HAP-1 (cell line): ENCODE measurements at regions not wholly inside any gene's neighbourhood (a gene's known extent, or its start where the extent isn't known, plus 50 kb on each side); places are given as distances from the start of the nearest gene placed in this dataset.

Source experiments
- DNase-seq, 2 experiments: peaks; one replicate each; pipeline ENCODE4 v3.0.0-alpha.2; 2016 to 2020; ENCODE audit warnings: low spot score in 2 of 2
- H3K27me3 ChIP-seq: fragments of 250-450 bp; sonication (Bioruptor Pico); 2 replicates; pipeline ENCODE4 v1.5.1; 2020; ENCODE audit warnings: low read depth, mild to moderate bottlenecking, moderate library complexity
- H3K36me3 ChIP-seq: fragments of 250-450 bp; sonication (Bioruptor Pico); replicated peaks from 2 replicates; pipeline ENCODE4 v1.5.1; 2020; ENCODE audit warnings: mild to moderate bottlenecking
- H3K4me1 ChIP-seq: fragments of 250-450 bp; sonication (Bioruptor Pico); 2 replicates; pipeline ENCODE4 v1.5.1; 2020; ENCODE audit warnings: mild to moderate bottlenecking
- H3K4me3 ChIP-seq: fragments of 250-450 bp; sonication (Bioruptor Pico); 2 replicates; pipeline ENCODE4 v1.5.1; 2020; ENCODE audit warnings: mild to moderate bottlenecking, moderate library complexity
- H3K9me3 ChIP-seq: fragments of 250-450 bp; sonication (Bioruptor Pico); 2 replicates; pipeline ENCODE4 v1.5.1; 2020; ENCODE audit warnings: mild to moderate bottlenecking, moderate library complexity
- in situ Hi-C: fragments of 300-500 bp; cut with MboI; formaldehyde crosslinking; loops from 3 replicates; pipeline ENCODE4 v1.14.3; 2020; ENCODE audit warnings: low sequenced_read_pairs, inconsistent platforms, mixed read lengths

DNA sequence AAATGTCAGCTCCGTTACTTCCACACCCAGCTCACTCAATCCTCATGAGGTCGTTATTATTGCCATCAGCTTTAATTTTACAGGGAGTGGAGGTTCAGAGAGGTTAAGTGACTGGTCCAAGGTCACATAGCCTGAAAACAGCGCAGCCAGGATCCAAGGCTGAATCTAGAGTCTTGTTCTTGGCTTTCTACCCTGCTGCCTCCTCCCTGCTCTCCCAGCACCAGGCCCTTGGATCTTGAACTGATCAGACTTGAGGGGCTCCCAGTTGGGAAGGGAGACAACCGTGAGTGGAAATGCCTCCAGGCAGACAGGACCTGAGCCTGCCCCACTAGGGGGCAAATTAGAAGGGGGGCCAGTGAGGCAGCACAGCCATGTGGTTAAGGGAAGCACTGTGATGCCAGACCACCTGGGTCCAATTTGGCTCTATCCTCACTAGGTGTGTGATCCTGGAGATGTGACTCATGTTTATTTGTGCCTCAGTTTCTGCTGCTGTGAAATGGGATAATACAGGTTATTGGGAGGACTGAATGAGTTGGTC lies 135.6 kb upstream of the PTPN1 start:
- H3K4me1 ChIP-seq = no peaks in the 10 kb centered on the region

DNA sequence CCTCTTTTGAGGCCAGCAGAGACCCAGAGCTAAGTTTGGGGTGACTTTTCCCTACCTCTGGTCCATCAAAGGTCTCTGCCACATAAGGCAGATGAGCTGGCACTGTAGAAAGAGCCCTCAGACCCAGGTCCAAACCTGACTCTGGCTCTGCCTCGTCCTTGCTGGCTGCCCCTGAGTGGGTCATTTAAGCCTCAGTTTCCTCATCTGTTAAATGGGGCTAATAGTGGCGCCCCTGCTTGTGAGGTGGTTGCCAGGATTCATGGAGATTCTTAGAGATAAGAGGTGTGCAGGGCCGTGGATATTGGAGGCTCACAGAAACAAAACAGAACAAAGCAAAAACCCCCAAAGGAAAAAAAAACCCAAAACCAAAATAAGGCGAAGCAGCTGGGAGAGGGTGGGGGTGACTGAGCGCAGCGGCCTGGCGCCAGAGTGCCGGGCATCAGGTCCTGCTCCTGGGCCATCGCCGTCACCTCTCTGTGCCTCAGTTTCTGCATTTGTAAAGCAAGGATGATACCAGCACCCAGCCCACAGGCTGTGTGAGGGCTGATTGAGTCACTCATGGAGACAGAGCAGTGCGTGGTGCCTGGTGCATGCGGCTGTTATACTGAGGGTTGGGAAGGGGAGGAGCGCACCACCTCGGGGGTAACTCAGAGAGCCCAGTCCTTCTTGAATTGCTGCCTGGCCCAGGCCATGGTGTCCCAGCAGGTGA lies 133.8 kb upstream of the PTPN1 start:
- no peak for DNase-seq
- no peaks in the 10 kb centered on the region for H3K36me3 ChIP-seq
- no peaks in the 10 kb centered on the region for H3K9me3 ChIP-seq
- H3K4me1 ChIP-seq = no peaks in the 10 kb centered on the region
- in situ Hi-C loops = no loop called here
- H3K4me3 ChIP-seq = no peak overlapping the region
- H3K27me3 ChIP-seq = peaks cover 5% of the 10 kb centered on the region

More for the DNA sequence above, 135.6 kb upstream of the PTPN1 start:
- in situ Hi-C loops = no loop called here
- Histone ChIP-seq H3K4me3 (no peak overlapping the region), H3K27me3 (peaks cover 5% of the 10 kb centered on the region), H3K36me3 (no peaks in the 10 kb centered on the region), H3K9me3 (no peaks in the 10 kb centered on the region)
- DNase-seq = no peak

DNA sequence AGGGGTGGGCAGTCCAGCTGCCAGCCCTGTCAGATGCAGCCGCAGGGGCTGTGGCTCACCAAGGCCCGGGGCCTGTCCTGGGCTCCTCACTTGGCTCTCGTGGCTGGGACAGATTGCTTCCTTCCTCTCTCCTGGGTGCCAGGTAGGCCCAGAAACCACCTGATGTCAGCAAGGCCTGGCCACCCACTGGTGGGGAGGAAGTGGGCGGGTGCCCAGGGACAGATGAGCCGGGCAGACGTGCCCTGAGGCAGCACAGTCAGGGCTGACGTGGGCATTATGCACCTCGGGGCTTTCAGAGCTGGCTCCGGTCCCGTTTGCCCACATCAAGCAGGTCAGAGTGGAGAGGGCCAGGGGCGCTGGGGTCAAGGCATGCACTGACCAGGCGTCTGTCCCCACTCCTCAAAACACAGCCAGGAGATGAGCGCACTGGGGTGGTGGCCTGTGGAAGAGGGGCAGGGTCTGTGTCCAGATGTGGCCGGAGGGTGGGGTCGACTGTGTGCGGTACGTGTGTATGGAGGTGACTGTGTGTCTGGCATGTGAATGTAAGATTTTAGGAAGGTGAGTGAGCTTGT lies 133.2 kb upstream of the PTPN1 start:
- in situ Hi-C loops = no loop called here
- DNase-seq = no peak
- no peaks in the 10 kb centered on the region for H3K9me3 ChIP-seq
- no peak overlapping the region for H3K4me3 ChIP-seq
- H3K27me3 ChIP-seq = peaks cover 5% of the 10 kb centered on the region
- no peaks in the 10 kb centered on the region for H3K36me3 ChIP-seq
- no peaks in the 10 kb centered on the region for H3K4me1 ChIP-seq

DNA sequence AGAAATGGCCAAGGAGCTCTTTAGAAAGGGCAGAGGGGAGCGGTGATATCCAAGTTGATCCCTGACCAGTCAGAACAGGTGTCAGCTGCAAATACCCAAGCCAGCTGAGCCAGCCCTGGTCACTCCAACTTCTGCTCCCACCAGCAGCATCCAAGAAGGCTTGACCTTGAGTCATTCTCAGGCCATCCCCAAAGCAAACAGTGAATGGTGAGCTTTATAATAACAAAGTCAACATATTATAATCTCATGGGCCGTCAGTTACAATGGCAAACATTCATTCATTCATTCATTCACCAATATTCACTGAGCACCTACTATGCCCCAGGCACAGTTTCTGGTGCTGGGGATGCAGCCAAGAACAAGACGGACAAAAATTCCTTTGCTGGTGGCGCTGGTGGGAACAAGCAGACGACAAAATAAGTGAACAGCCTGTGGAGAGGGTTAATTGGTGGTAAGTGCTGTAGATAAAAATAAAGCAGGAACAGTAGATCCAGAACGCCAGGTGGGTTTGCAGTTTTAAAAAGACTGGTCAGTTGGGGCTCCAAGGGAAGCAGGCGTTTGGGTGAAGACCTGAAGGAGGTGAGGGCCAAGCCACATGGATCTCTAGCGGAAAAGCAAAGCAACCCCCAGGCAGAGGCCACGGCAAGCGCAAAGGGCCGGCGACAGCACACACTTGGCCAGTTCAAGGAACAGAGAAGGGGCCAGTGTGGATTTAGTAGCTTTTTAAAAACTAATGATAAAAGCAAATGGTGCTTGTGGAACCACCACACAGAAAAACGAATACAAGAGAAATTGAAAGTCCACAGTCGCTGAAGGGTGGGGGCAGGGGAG lies 131.8 kb upstream of the PTPN1 start:
- H3K27me3 ChIP-seq = peaks cover 5% of the 10 kb centered on the region
- no peak overlapping the region for H3K4me3 ChIP-seq
- no peaks in the 10 kb centered on the region for H3K9me3 ChIP-seq
- DNase-seq = no peak
- no peaks in the 10 kb centered on the region for H3K36me3 ChIP-seq
- in situ Hi-C loops = no loop called here
- H3K4me1 ChIP-seq = no peaks in the 10 kb centered on the region

DNA sequence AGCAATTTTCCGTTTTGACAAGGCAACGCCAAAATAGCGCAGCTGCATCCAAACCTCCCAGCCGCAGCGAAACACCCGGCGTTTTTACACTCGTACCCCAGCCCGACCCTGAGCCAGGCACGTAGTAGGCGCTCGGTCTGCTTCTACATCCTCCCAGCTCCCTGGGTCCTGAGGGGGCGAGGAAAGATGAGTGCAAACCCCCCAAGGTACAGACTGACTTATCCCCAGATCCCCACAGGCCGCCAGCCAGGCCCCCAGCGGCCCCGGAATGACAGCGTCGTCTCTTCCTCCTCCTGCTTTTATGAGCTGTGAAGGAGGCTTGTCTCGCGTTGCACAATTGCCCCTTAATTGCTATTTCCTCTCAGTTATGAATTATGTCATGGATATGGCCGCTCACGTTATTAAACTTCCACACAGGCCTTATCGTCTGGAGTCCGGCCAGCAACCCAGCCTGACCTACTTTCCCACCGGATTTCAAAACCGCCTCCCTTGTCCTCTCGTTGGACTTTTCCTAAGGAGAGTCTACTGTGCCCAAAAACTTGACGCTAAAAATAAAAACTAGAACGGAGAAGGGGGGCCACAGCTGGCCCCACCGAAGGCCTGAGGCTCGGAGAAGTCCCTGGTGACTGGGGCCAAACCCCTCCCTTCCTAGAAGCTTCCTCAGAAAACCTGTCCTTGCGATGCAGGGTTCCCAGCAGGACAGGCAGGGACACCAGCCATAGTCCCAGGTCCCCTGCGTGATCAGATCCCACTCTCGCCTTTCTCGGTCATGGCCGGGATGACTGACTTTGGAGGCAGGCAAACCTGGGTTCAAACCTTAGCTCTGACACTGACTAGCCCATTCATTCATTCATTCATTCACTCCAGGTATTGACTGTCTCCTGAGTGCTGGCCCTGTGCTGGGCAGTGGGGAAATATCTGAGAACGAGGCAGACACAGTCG lies 130.9 kb upstream of the PTPN1 start:
- Histone ChIP-seq H3K36me3 (no peaks in the 10 kb centered on the region), H3K4me3 (no peak overlapping the region), H3K4me1 (no peaks in the 10 kb centered on the region), H3K27me3 (peaks cover 2% of the 10 kb centered on the region; the same call in 1 of the 2 replicates), H3K9me3 (no peaks in the 10 kb centered on the region)
- DNase-seq = no peak
- in situ Hi-C loops = no loop called here

DNA sequence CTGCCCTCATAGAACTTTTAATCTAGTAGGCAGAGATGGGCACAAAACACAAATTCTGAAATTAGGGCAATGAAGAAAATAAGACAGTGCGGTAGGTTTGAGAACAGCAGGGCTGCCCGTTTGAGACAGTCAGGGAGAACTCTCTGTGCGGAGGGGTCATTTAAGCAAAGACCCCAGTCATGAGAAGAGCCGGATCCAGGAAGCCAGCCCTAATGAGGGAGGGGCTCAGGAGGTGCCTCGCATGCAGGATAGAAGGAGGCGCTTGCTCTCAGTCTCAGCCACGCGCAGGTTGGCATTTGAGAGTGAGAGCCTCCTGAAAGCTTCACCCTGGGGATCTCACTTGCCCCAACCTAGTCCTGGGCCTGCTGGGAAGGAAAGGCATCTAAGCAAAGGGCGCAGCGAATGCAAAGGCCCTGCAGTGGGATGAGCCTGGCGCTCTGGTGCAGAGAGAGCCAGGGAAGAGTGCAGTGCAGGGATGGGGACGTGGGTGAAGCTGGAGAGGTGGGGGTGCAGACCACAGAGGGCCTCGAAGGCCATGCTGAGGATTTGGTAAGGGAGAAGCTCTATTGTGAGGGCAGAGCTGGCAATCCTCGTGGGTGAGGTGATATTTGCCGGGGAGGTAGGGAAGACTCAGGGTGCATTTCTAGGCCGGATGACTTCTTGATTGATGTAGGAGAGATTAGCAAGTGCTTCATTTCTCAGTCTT lies 130.0 kb upstream of the PTPN1 start:
- H3K4me3 ChIP-seq = no peak overlapping the region
- no peak for DNase-seq
- no peaks in the 10 kb centered on the region for H3K36me3 ChIP-seq
- in situ Hi-C loops = no loop called here
- no peaks in the 10 kb centered on the region for H3K27me3 ChIP-seq
- H3K9me3 ChIP-seq = no peaks in the 10 kb centered on the region
- H3K4me1 ChIP-seq = no peaks in the 10 kb centered on the region

DNA sequence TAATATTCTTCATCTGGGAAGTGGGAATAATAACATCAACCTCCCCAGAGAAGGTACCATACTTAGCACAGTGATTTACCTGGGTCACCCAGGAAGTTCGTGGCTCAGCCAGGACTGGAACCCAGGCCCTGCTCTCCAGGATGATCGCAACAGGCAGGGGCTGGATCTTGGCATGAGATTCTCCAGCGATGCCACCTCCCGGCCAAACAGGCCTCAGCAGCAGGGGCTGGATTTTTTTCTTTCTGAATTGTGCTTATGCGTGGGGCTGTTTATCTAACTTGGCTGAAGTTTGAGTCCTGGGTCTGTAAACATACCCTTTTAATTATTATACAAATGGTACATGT lies 129.5 kb upstream of the PTPN1 start:
- H3K27me3 ChIP-seq = no peaks in the 10 kb centered on the region
- no peaks in the 10 kb centered on the region for H3K9me3 ChIP-seq
- H3K4me1 ChIP-seq = no peaks in the 10 kb centered on the region
- DNase-seq = no peak
- no peak overlapping the region for H3K4me3 ChIP-seq
- no peaks in the 10 kb centered on the region for H3K36me3 ChIP-seq
- in situ Hi-C loops = no loop called here

DNA sequence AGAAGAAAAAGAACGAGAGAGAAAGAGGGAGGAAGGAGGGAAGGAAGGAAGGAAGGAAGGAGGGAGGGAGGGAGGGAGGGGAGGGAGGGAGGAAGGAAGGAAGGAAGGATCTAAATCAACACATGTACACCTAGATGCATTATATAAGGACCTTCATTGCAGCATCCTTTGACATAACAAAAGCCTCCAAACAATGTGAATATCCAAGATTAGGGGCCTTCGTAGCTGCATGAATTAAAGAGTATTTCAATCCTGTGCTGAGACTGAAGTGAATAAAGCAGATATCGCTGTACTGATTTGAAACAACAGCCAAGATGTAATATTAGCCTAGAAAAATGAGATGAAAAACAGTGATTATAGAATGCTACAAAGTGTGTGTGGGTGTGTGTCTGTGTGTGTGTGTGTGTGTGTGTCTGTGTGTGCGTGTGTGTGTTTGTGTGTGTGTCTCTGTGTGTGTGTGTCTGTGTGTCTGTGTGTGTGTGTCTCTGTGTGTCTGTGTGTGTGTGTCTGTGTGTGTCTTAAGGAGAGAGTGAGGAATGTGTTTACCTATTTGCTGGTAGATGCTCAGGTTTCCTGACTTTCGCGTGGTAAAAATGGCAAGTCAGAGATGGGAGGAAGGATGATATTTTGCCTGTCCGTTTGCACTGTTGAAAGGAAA lies 129.0 kb upstream of the PTPN1 start:
- Histone ChIP-seq H3K27me3 (no peaks in the 10 kb centered on the region), H3K36me3 (no peaks in the 10 kb centered on the region), H3K4me1 (no peaks in the 10 kb centered on the region), H3K9me3 (no peaks in the 10 kb centered on the region), H3K4me3 (no peak overlapping the region)
- DNase-seq = no peak
- in situ Hi-C loops = no loop called here

DNA sequence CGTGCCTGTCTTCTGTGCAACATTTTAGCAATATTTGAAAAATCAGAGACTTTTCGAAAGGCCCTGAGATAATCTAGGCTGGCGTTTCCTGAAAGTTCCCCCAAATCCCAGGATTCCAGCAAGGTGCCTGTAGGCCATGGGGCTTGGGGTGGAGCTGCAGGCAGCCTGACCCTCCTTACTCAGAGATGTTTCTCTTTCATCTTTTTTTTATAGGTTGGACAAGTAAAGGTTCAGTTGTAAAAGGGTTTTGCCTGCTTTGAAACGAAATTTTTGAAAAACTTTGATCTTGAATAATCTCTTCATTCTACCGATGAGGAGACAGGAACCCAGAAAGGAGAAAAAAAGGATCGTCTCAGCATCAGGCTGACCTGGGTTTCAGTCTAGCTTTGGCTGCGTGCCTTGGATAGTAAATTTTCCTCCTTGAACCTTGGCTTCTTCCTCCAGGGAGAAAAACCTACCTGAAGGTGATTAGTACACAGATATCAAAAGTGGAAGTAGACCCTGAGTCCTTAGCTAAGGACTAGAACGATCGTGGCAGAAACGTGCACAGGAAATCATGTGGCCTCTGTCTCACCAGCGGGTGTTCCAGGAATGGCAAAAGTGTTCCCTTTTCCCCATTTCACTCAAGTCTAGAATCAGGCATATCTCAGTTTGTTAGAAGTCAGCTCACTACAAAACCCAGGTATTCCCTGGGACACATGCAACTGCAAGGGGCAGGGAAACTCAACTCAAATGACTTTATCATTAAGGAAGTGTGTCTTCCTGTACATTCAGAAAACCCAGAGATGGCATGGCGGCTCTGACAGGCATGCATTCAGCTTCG lies 128.2 kb upstream of the PTPN1 start:
- Histone ChIP-seq H3K36me3 (no peaks in the 10 kb centered on the region), H3K4me1 (no peaks in the 10 kb centered on the region), H3K9me3 (no peaks in the 10 kb centered on the region), H3K27me3 (no peaks in the 10 kb centered on the region), H3K4me3 (no peak overlapping the region)
- DNase-seq = no peak
- in situ Hi-C loops = no loop called here

DNA sequence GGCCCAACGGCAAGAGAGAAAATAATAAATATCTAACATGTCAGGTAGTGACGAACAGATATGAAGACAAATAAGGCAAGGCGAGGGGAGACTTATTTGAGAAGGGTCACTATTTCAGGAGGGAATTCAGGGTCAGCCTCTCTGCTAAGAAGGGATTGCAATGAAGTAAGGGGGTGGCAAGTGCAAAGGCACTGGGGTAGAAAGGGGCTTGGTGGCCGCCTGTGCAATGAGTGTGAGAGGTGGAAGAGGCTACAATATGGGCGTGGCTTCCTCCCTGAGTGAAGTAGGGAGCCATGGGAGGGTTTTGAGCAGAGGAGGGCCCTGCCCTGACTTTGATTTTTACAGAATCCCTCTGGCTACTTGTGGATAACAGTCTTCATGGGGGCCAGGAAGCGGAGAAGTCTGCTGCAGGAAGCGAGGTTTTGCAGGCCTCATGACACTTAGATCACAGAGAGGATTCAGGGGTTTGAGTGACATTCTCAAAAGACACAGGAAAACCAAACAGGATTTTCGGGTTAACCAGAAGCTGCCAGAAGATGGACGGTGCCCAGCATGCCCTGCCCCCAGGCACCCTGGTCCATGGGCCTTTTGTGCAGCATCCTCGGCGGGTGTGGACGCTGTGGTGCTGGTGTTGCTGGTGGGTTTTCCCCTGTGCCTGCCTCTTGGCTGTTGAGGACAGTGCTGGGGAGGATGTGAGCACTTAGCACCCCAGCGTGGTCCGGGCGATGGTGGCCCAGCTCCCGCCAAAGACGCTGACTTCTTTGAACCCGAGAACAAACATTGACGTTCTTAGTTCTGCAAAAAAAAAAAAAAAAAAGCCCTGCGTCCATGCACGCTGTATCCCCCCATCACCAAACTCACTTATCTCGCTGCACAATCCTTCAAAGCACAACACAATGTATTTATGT lies 124.2 kb upstream of the PTPN1 start:
- in situ Hi-C loops = no loop called here

DNA sequence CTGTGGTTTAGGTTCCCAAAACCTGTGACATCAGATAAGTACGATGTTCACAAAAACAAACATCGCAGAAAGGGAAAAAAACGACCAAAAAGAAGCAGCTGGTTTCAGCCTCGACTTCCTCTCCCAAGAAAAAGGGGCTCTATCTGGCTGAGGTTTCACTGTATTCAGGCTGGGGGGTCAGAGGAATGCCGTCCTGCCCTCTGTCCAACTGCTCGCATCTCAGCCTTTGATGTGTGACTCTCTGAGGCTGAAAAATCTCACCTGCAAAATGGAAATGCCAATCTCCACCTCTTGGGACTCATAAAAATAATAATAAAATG lies 123.6 kb upstream of the PTPN1 start:
- H3K27me3 ChIP-seq = no peaks in the 10 kb centered on the region
- DNase-seq = no peak
- H3K4me1 ChIP-seq = no peaks in the 10 kb centered on the region
- no peak overlapping the region for H3K4me3 ChIP-seq
- in situ Hi-C loops = no loop called here
- no peaks in the 10 kb centered on the region for H3K36me3 ChIP-seq
- H3K9me3 ChIP-seq = no peaks in the 10 kb centered on the region

More for the DNA sequence above, 124.2 kb upstream of the PTPN1 start:
- Histone ChIP-seq H3K4me1 (no peaks in the 10 kb centered on the region), H3K27me3 (no peaks in the 10 kb centered on the region), H3K36me3 (no peaks in the 10 kb centered on the region), H3K4me3 (no peak overlapping the region), H3K9me3 (no peaks in the 10 kb centered on the region)
- no peak for DNase-seq
